HepG2 (cell line): ENCODE measurements at regions not wholly inside any gene's neighbourhood (a gene's known extent, or its start where the extent isn't known, plus 50 kb on each side); places are given as distances from the start of the nearest gene placed in this dataset.

ENCODE experiments used
- ATAC-seq: fragments of 200-7000 bp; cut with Tn5 transposase; 3 replicates; pipeline ENCODE4 v1.9.1; 2020; ENCODE audit warnings: mild to moderate bottlenecking, moderate library complexity
- BruUV-seq: library from RNA; stranded (reverse); fragments of 400-500 nt; replicated peaks from 2 replicates; lab custom pipeline; 2021; lab: Mats Ljungman, UMichigan
- CTCF ChIA-PET: fragments of 300-600 bp; formaldehyde crosslinking; extraction: SDS; loops from one replicate; lab custom pipeline; 2021; ENCODE audit warnings: low total read pairs, inconsistent platforms, low intra/inter-chr PET ratio; lab: Yijun Ruan, JAX
- POLR2A ChIA-PET: fragments of 350-600 bp; sonication (Branson Sonifier 250); formaldehyde crosslinking; loops from one replicate; lab custom pipeline; 2020; ENCODE audit warnings: antibody characterized with exemption, inconsistent platforms; lab: Yijun Ruan, JAX
- DNase-seq: peaks from one replicate; pipeline ENCODE4 v3.0.0-alpha.2; 2015; ENCODE audit warnings: low spot score
- FAIRE-seq: peaks from 3 replicates; lab custom pipeline; 2011; peaks lifted over from hg19 to GRCh38; lab: Jason Lieb, UNC
- H2AFZ ChIP-seq: one replicate; pipeline ENCODE4 v1.6.1; 2011; ENCODE audit warnings: low read length, inconsistent platforms
- H3K27ac ChIP-seq: fragments of 300-600 bp; 3 replicates; pipeline ENCODE4 v1.8.0; 2011; ENCODE audit warnings: mixed run types, mild to moderate bottlenecking, mixed read lengths, low read length, inconsistent platforms; ENCODE audit not compliant: insufficient read depth; ENCODE audit errors: extremely low read length
- H3K27me3 ChIP-seq, 2 experiments: fragments of 200-600 bp in 1 of 2; 2 replicates in 1 of 2; 3 replicates in 1 of 2; pipeline versions ENCODE4 v1.6.0 to v1.8.0; 2011; ENCODE audit warnings: low read length in 2 of 2, mild to moderate bottlenecking in 2 of 2, moderate library complexity in 2 of 2, inconsistent platforms in 1 of 2; ENCODE audit not compliant: insufficient read depth in 2 of 2, control insufficient read depth in 1 of 2
- H3K36me3 ChIP-seq, 2 experiments: fragments of 200-600 bp in 1 of 2; replicated peaks in 1 of 2; 2 replicates in 1 of 2; 3 replicates in 1 of 2; pipeline versions ENCODE4 v1.5.1 to v1.8.0; 2011; ENCODE audit warnings: low read length in 2 of 2, inconsistent platforms in 1 of 2; ENCODE audit not compliant: insufficient read depth in 2 of 2, control insufficient read depth in 1 of 2
- H3K4me1 ChIP-seq: 2 replicates; pipeline ENCODE4 v1.5.1; 2012; ENCODE audit warnings: low read length, inconsistent platforms; ENCODE audit not compliant: insufficient read depth
- H3K4me2 ChIP-seq: 2 replicates; pipeline ENCODE4 v1.6.0; 2011; ENCODE audit warnings: low read depth, low read length, inconsistent platforms
- H3K4me3 ChIP-seq, 3 experiments: fragments of 200-600 bp in 1 of 3; sonication (generic), shearing (Covaris generic) in 1 of 3; replicated peaks in 1 of 3; 2 replicates each; pipeline ENCODE4 v1.5.1; 2011 to 2016; ENCODE audit warnings: low read length in 3 of 3, inconsistent platforms in 2 of 3, low read depth in 2 of 3, mild to moderate bottlenecking in 2 of 3, control low read depth in 1 of 3, mixed read lengths in 1 of 3; ENCODE audit not compliant: insufficient read depth in 1 of 3
- H3K79me2 ChIP-seq: one replicate; pipeline ENCODE4 v1.6.1; 2011; ENCODE audit warnings: low read length, inconsistent platforms; ENCODE audit not compliant: insufficient read depth
- H3K9ac ChIP-seq: 2 replicates; pipeline ENCODE4 v1.6.0; 2011; ENCODE audit warnings: mild to moderate bottlenecking, low read depth, low read length, inconsistent platforms; ENCODE audit not compliant: insufficient read depth
- H3K9me3 ChIP-seq: 2 replicates; pipeline ENCODE4 v1.5.1; 2012; ENCODE audit warnings: mild to moderate bottlenecking, low read length
- H4K20me1 ChIP-seq: 2 replicates; pipeline ENCODE4 v1.6.0; 2011; ENCODE audit warnings: inconsistent platforms, mild to moderate bottlenecking, low read length, moderate library complexity; ENCODE audit not compliant: insufficient read depth
- DMAP1 ChIP-seq: IDR thresholded peaks from 2 replicates; pipeline ENCODE4 v1.6.1; 2016
- DR1 ChIP-seq: sonication (generic); formaldehyde crosslinking; IDR thresholded peaks from 2 replicates; pipeline ENCODE4 v1.8.0; 2021; ENCODE audit warnings: mild to moderate bottlenecking, missing genetic modification reagents, inconsistent platforms
- HES4 ChIP-seq: sonication (generic); formaldehyde crosslinking; IDR thresholded peaks from 2 replicates; pipeline ENCODE4 v1.9.0; 2021; ENCODE audit warnings: mild to moderate bottlenecking, missing genetic modification reagents, borderline replicate concordance
- HOXA5 ChIP-seq: sonication (generic); formaldehyde crosslinking; IDR thresholded peaks from 2 replicates; pipeline ENCODE4 v1.4.0; 2020; ENCODE audit warnings: missing genetic modification reagents
- KLF15 ChIP-seq: sonication (generic); formaldehyde crosslinking; IDR thresholded peaks from 2 replicates; pipeline ENCODE4 v1.8.1; 2023; ENCODE audit warnings: borderline replicate concordance, mild to moderate bottlenecking, inconsistent platforms, missing genetic modification reagents, mixed read lengths
- KMT2B ChIP-seq: IDR thresholded peaks from 2 replicates; pipeline ENCODE4 v1.6.1; 2016; ENCODE audit warnings: missing genetic modification reagents, missing compliant biosample characterization
- MTA1 ChIP-seq: sonication (generic); formaldehyde crosslinking; IDR thresholded peaks from 2 replicates; pipeline ENCODE4 v1.4.0; 2020; ENCODE audit warnings: missing genetic modification reagents, mild to moderate bottlenecking, borderline replicate concordance
- PLSCR1 ChIP-seq: sonication (generic); formaldehyde crosslinking; IDR thresholded peaks from 2 replicates; pipeline ENCODE4 v1.5.0; 2020; ENCODE audit warnings: missing genetic modification reagents, mild to moderate bottlenecking, borderline replicate concordance
- POLR2AphosphoS5 ChIP-seq: IDR thresholded peaks from 2 replicates; pipeline ENCODE4 v1.6.1; 2012; ENCODE audit warnings: low read depth, low read length
- REL ChIP-seq: sonication (generic); formaldehyde crosslinking; conservative IDR thresholded peaks from 2 replicates; pipeline ENCODE4 v1.8.0; 2022; ENCODE audit warnings: mild to moderate bottlenecking, missing genetic modification reagents, moderate library complexity
- REST ChIP-seq, 2 experiments: IDR thresholded peaks; 2 replicates each; pipeline ENCODE4 v1.6.1; 2011 to 2012; ENCODE audit warnings: low read length in 2 of 2, borderline replicate concordance in 1 of 2, low read depth in 1 of 2, mild to moderate bottlenecking in 1 of 2, moderate library complexity in 1 of 2
- REXO4 ChIP-seq: sonication (generic); formaldehyde crosslinking; IDR thresholded peaks from 2 replicates; pipeline ENCODE4 v1.8.0; 2022; ENCODE audit warnings: missing genetic modification reagents, mild to moderate bottlenecking, borderline replicate concordance
- ZBTB21 ChIP-seq: sonication (generic); formaldehyde crosslinking; IDR thresholded peaks from 2 replicates; pipeline ENCODE4 v1.4.0; 2020; ENCODE audit warnings: missing genetic modification reagents
- ZNF10 ChIP-seq: sonication (generic); formaldehyde crosslinking; IDR thresholded peaks from 2 replicates; pipeline ENCODE4 v1.4.0; 2020; ENCODE audit warnings: mild to moderate bottlenecking, low read depth, missing genetic modification reagents, borderline replicate concordance
- ZNF597 ChIP-seq: sonication (generic); formaldehyde crosslinking; IDR thresholded peaks from 2 replicates; pipeline ENCODE4 v1.5.0; 2020; ENCODE audit warnings: missing genetic modification reagents
- ZNF747 ChIP-seq: sonication (generic); formaldehyde crosslinking; IDR thresholded peaks from 2 replicates; pipeline ENCODE4 v1.8.1; 2023; ENCODE audit warnings: missing genetic modification reagents, mild to moderate bottlenecking, borderline replicate concordance
- WGBS: methylation state at CpG from one replicate; pipeline ENCODE4 v1.1.6; 2017; ENCODE audit warnings: low lambda C conversion rate; 5-methylcytosine and 5-hydroxymethylcytosine counted together
- in situ Hi-C: cut with HindIII; loops from 2 replicates; pipeline ENCODE4 v1.10.0; 2017; ENCODE audit warnings: low pct_unique_long_range_greater_than_20kb; ENCODE audit not compliant: extremely low pct_ligation_motif_present
- intact Hi-C: fragments of 100-400 bp; cut with micrococcal nuclease; formaldehyde crosslinking; loops from one replicate; pipeline ENCODE4 v1.10.0; 2022; ENCODE audit not compliant: unreplicated experiment

- Histone ChIP-seq H3K4me1 (no peaks in the 10 kb centered on the region), H4K20me1 (no peaks in the 10 kb centered on the region), H3K9ac (no peak overlapping the region), H3K27ac (no peak overlapping the region), H3K36me3 (no peaks in the 10 kb centered on the region), H3K4me2 (no peak overlapping the region), H3K4me3 (no peak overlapping the region), H3K79me2 (no peaks in the 10 kb centered on the region), H3K27me3 (no peaks in the 10 kb centered on the region; a peak in 1 of 5 replicates), H3K9me3 (no peaks in the 10 kb centered on the region), H2AFZ (no peak overlapping the region)
- no TSS peak for BruUV-seq
- ChIA-PET CTCF (no interaction called here), POLR2A (no interaction called here)
- no peak for TF ChIP-seq KMT2B (CRISPR knock-in tag)
- TF ChIP-seq KLF15 (CRISPR knock-in tag): no peak
- no peak for TF ChIP-seq REL (CRISPR knock-in tag)
- TF ChIP-seq REST (IDR thresholded peaks at IDR 0.05; ENCODE audit: borderline replicate concordance in 1 of 2, low read depth in 1 of 2, low read length in 2 of 2): no peak
- TF ChIP-seq REXO4 (CRISPR knock-in tag): no peak
- TF ChIP-seq ZBTB21 (CRISPR knock-in tag): no peak
- no peak for TF ChIP-seq PLSCR1
- no peak for TF ChIP-seq DR1
- no peak for TF ChIP-seq POLR2AphosphoS5
- no peak for TF ChIP-seq ZNF747 (CRISPR knock-in tag)
- no peak for TF ChIP-seq HES4 (CRISPR knock-in tag)
- TF ChIP-seq DMAP1 (CRISPR knock-in tag): no peak
- TF ChIP-seq MTA1 (CRISPR knock-in tag): no peak
- TF ChIP-seq ZNF10 (CRISPR knock-in tag): no peak
- no peak for TF ChIP-seq HOXA5 (CRISPR knock-in tag)
- no peak for TF ChIP-seq ZNF597
- no peak for FAIRE-seq
- intact Hi-C loops: no loop called here
- ATAC-seq: no peak
- in situ Hi-C loops: no loop called here
- DNase-seq: no peak
- WGBS: 0% methylated on average over 3 of the region's 3 CpGs
Observed at GRCh38 chr4:188941524-188942119, 802.4 kb downstream of the TRIML1 start.
